Activated naive CD8-positive, alpha-beta T cell treated with anti-CD3 and anti-CD28 coated beads for 36 hours (primary cell): ENCODE measurements at regions not wholly inside any gene's neighbourhood (a gene's known extent, or its start where the extent isn't known, plus 50 kb on each side); places are given as distances from the start of the nearest gene placed in this dataset.

ENCODE experiments used
- DNase-seq: peaks from one replicate; pipeline ENCODE4 v3.0.0; 2021
- H3K27ac Mint-ChIP-seq: one replicate; pipeline ENCODE4 v1.8.0; 2022; ENCODE audit warnings: mild to moderate bottlenecking, moderate library complexity, mixed read lengths
- H3K27me3 Mint-ChIP-seq: one replicate; pipeline ENCODE4 v1.8.0; 2022; ENCODE audit warnings: mild to moderate bottlenecking, mixed read lengths
- H3K36me3 Mint-ChIP-seq: one replicate; pipeline ENCODE4 v1.8.0; 2021; ENCODE audit warnings: mild to moderate bottlenecking, mixed read lengths
- H3K4me1 Mint-ChIP-seq: one replicate; pipeline ENCODE4 v1.8.0; 2021; ENCODE audit warnings: mixed read lengths
- H3K4me3 Mint-ChIP-seq: one replicate; pipeline ENCODE4 v1.8.0; 2022; ENCODE audit warnings: mild to moderate bottlenecking, moderate library complexity, mixed read lengths
- H3K9me3 Mint-ChIP-seq: one replicate; pipeline ENCODE4 v1.8.0; 2022; ENCODE audit warnings: mixed read lengths

GRCh38 chr2:15766911-15767597 lies 173.3 kb upstream of the MYCN start:
- H3K4me1 Mint-ChIP-seq, result no peaks in the 10 kb centered on the region
- DNase-seq, result no peak
- no peaks in the 10 kb centered on the region for H3K36me3 Mint-ChIP-seq
- no peak overlapping the region for H3K4me3 Mint-ChIP-seq
- H3K27ac Mint-ChIP-seq, result no peak overlapping the region
- no peaks in the 10 kb centered on the region for H3K27me3 Mint-ChIP-seq
- no peaks in the 10 kb centered on the region for H3K9me3 Mint-ChIP-seq

DNA sequence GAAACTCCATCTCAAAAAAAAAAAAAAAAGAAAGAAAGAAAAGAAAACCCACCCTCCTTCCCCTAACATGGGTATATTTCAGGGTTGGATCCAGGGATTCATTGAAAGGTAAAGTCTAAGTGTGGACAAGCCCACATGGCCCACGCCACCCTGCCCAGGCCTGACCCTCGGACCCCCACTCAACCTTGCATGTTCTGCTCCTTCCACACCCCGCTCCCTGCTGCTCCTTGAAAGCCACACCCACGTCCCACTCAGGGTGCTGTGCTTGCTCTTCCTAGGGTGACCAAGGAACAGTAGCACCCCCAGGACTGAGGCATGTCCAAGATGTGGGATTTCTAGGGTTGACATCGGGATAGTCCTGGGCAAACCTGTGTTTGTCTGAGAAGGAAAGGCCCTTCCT lies 172.7 kb upstream of the MYCN start:
- no peaks in the 10 kb centered on the region for H3K27me3 Mint-ChIP-seq
- no peak for DNase-seq
- no peak overlapping the region for H3K4me3 Mint-ChIP-seq
- no peaks in the 10 kb centered on the region for H3K9me3 Mint-ChIP-seq
- no peaks in the 10 kb centered on the region for H3K4me1 Mint-ChIP-seq
- no peaks in the 10 kb centered on the region for H3K36me3 Mint-ChIP-seq
- H3K27ac Mint-ChIP-seq, result no peak overlapping the region

DNA sequence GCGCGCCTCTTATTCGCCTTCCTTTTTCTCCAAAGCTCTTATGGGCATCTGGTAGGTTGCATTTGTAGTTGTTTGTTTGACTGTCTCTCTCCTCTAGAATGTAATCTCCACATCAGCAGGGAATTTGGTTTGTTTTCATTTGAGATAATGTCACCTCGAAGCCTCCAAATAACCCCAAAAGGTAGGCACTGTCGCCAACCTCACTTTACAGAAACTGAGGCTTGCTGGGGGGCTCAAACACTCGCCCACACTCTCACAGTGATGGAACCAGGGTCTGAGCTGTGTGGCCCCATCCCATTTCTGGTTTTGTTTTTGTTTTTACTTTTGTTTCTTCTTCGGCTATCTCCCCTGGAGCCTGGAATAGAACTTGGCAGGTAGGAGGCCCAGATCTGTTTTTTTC lies 172.2 kb upstream of the MYCN start:
- Mint-ChIP-seq H3K27me3 (no peaks in the 10 kb centered on the region), H3K27ac (no peak overlapping the region), H3K4me1 (no peaks in the 10 kb centered on the region), H3K36me3 (no peaks in the 10 kb centered on the region), H3K4me3 (no peak overlapping the region), H3K9me3 (no peaks in the 10 kb centered on the region)
- no peak for DNase-seq

DNA sequence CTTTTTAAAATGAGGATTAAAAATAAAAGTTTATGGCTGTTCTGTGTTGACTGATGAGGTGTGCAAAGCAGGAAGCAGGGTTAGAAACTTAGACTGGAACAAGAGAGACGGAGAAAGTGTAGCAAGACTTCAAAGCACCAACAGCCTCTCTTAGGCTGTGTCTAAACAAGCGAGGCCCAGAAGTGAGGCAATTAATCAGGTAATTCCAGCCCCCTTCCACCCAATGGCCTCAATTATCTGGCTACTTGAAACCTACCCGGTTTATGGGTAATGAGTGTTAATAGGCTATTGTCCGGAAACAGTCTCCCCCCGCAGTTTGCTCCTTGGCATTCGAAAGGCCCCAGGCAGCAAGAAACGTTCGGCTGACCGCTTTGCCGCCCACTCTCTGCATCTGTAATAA lies 171.7 kb upstream of the MYCN start:
- Mint-ChIP-seq H3K4me1 (no peaks in the 10 kb centered on the region), H3K4me3 (no peak overlapping the region), H3K36me3 (no peaks in the 10 kb centered on the region), H3K27ac (no peak overlapping the region), H3K9me3 (no peaks in the 10 kb centered on the region), H3K27me3 (no peaks in the 10 kb centered on the region)
- no peak for DNase-seq

DNA sequence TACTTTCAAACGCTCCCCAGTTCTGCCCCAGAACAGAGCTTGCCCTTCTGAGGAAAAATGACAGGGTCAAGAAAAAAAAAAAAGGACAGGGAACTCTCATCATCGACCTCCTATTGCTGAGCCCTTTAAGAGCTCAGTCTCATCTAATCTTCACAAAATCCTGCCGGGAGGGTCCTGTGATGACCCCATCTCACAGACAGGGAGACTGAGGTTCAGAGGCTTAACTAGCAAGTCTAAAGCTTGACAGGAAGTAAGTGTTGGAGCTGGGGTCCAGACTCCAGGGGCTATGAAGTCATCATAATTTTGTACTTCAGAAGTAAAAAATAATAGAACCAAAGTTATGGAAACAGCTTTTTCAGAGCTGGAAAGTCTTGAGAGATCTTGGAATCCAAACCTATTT lies 171.1 kb upstream of the MYCN start:
- H3K36me3 Mint-ChIP-seq, result no peaks in the 10 kb centered on the region
- H3K4me3 Mint-ChIP-seq, result no peak overlapping the region
- no peaks in the 10 kb centered on the region for H3K27me3 Mint-ChIP-seq
- no peak for DNase-seq
- H3K4me1 Mint-ChIP-seq, result no peaks in the 10 kb centered on the region
- H3K9me3 Mint-ChIP-seq, result no peaks in the 10 kb centered on the region
- H3K27ac Mint-ChIP-seq, result no peak overlapping the region

DNA sequence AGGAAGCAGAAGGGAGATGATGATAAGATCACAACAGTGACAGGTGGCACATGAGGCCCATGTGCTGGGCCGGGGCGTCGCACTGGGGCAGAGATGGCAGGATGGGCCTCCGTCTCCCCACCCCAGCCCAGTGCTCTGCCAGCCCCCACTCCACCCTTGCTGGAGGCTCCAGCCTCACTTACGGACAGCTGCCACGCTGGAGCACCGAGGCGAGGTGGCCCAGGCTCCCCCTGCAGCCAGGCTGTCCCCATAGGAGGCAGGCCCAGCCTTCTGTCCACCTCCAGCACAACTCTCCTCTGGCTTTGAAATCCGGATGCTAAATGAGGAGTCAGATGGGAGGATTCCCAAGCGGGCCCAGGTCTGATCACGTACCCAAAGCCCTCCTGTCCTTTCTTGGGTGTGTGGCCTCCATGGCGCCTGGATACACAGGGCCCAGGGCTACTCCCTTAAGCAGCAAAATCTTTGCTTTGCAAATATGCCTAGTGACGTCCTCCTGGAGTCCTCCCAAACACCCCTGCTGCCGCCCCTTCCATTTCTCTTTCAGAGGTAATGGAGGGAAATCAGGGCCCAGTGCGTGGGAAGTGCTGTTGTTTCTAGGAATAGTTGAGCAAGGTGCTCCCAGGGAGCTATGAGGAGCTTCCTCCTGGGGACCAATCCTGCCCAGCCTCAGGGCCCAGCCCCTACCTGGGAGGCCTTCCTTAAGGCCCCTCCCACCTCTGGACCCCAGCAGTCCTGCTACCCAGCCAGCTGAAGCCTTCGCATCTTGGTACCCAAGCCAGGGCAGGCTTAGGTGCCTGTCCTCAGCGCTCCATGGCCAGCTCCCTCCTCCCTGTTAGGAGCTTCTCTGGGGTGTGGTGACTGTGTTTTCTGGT lies 170.4 kb upstream of the MYCN start:
- no peak for DNase-seq
- Mint-ChIP-seq H3K36me3 (no peaks in the 10 kb centered on the region), H3K27ac (no peak overlapping the region), H3K4me3 (no peak overlapping the region), H3K9me3 (no peaks in the 10 kb centered on the region), H3K27me3 (no peaks in the 10 kb centered on the region), H3K4me1 (no peaks in the 10 kb centered on the region)

DNA sequence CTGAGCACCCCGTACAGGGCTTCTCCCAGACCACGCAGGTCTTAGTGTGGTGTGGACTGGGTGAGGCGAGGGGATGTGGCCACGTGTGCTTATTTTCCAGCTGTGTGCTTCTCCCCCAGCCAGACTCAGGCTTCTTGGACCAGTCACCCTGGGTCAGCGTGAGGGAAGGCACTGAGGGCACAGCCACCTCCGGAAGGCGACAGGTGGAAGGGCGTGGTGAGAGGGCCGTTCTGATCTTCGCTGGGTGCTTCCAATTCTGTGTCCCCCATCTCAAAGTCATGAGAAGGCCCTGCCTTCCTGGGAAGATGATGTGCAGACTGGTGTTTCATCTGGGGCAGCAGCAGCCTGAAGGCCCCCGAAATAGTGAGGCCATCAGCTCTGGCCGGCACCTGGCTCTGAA lies 169.7 kb upstream of the MYCN start:
- Mint-ChIP-seq H3K27me3 (no peaks in the 10 kb centered on the region), H3K36me3 (no peaks in the 10 kb centered on the region), H3K4me3 (no peak overlapping the region), H3K27ac (no peak overlapping the region), H3K4me1 (no peaks in the 10 kb centered on the region), H3K9me3 (no peaks in the 10 kb centered on the region)
- DNase-seq, result no peak

- DNase-seq, result no peak
- Mint-ChIP-seq H3K4me3 (no peak overlapping the region), H3K9me3 (no peaks in the 10 kb centered on the region), H3K4me1 (no peaks in the 10 kb centered on the region), H3K27me3 (no peaks in the 10 kb centered on the region), H3K27ac (no peak overlapping the region), H3K36me3 (no peaks in the 10 kb centered on the region)
Measured at GRCh38 chr2:15771124-15771523, 169.2 kb upstream of the MYCN start.

DNA sequence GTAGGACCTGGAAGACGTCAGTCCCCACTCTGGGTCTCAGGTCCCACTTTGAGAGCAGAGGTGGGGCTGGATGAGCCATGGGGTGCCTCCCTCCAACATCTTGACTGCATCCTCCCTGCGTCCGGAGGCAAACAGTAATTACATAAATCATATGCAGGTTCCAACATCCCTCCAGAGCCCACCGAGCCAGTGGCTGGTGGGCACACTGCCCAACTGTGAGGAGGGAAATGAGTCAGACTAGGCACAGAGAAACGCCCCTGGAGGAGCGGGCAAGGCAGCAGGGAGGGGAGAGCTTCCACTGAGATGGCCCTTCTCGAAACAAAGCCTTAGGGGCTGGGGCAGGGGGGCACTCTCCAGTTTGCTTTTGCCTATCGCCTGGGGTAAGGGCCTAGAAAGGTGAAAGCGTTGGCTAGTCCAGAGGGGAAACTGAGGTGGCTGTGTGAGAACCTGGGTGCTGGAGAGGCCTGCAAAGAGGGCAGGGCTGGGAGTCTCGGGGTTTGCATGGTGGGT lies 168.2 kb upstream of the MYCN start:
- no peaks in the 10 kb centered on the region for H3K27me3 Mint-ChIP-seq
- no peaks in the 10 kb centered on the region for H3K36me3 Mint-ChIP-seq
- no peaks in the 10 kb centered on the region for H3K9me3 Mint-ChIP-seq
- no peak for DNase-seq
- H3K4me1 Mint-ChIP-seq, result no peaks in the 10 kb centered on the region
- H3K4me3 Mint-ChIP-seq, result no peak overlapping the region
- no peak overlapping the region for H3K27ac Mint-ChIP-seq

DNA sequence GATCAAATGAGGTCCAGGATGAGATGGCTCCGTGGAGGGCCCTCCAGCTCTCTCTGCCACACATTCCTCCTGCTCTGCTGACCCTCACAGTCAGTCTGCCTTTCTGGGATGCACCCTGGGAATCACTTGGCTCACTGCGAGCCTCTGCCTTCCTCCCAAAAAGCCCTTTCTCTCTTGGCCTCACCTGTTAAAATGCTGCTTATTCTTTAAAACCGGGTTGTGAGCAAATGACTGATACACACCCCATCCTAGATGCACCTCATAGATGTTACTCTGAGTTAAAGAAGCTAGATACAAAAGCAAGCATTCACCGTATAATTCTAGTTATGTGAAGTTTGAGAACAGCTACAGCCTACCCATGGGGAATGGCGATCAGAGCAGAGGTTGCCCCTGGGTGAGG lies 167.7 kb upstream of the MYCN start:
- Mint-ChIP-seq H3K9me3 (no peaks in the 10 kb centered on the region), H3K27ac (no peak overlapping the region), H3K27me3 (no peaks in the 10 kb centered on the region)

DNA sequence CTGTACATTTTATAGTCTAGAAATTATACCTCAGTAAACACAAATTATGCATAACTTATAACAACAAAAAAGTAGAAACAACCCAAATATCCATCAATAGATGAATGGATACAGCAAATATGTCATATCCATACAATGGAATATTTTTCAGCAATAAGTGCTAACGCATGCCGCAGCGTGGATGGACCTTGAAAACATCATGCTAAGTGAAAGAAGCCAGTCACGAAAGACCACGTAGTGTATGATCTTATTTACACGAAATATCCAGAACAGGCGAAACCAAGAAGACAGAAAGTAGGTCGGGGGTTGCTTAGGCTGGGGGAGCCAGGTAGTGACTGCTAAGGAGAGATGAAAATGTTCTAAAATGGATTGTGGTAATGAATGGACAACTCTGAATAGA lies 167.1 kb upstream of the MYCN start:
- Mint-ChIP-seq H3K9me3 (no peaks in the 10 kb centered on the region), H3K36me3 (no peaks in the 10 kb centered on the region), H3K4me3 (no peak overlapping the region), H3K27me3 (no peaks in the 10 kb centered on the region), H3K4me1 (no peaks in the 10 kb centered on the region), H3K27ac (no peak overlapping the region)
- no peak for DNase-seq

More for the DNA sequence above, 167.7 kb upstream of the MYCN start:
- Mint-ChIP-seq H3K4me3 (no peak overlapping the region), H3K36me3 (no peaks in the 10 kb centered on the region), H3K4me1 (no peaks in the 10 kb centered on the region)
- DNase-seq, result no peak

GRCh38 chr2:15773846-15774245 lies 166.5 kb upstream of the MYCN start:
- no peak for DNase-seq
- Mint-ChIP-seq H3K9me3 (no peaks in the 10 kb centered on the region), H3K27me3 (no peaks in the 10 kb centered on the region), H3K36me3 (no peaks in the 10 kb centered on the region), H3K27ac (no peak overlapping the region), H3K4me3 (no peak overlapping the region), H3K4me1 (no peaks in the 10 kb centered on the region)

DNA sequence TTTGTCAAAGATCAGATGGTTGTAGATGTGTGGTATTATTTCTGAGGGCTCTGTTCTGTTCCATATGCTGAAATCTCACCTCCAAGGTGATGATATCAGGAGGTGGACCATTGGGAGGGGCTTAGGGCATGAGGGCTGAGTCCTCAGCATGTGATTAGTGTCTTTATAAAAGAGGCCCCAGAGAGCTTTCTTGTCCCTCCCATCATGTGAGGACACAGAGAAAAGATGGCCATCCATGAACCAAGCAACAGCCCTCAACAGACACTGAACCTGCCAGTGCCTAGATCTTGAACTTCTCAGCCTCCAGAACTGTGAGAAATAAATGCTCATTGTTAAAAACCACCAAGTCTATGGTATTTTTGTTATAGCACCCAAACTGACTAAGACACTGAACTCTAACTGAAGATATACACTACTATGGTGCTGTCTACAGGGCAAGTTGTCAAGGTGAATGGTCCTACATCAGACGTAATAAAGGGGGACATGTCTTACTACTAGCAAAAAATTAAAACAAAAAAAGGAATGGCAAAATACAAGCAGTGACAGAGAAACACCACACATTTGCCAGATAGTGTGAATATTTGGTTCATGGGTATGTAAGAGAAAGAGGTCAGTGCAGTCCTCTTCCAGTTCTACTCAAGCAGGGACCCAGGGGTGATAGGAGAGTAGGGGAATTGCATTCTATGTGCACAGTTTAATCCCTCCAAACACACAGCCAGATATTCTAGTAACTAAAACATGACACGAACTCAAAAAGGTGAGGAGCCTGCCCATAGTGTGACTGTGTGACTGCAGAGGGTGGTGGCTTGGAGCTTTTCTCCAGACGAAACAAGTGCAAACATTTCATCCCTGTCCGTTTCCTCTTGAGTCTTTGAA lies 164.4 kb upstream of the MYCN start:
- Mint-ChIP-seq H3K27me3 (no peaks in the 10 kb centered on the region), H3K27ac (no peak overlapping the region), H3K36me3 (no peaks in the 10 kb centered on the region), H3K4me1 (no peaks in the 10 kb centered on the region), H3K9me3 (no peaks in the 10 kb centered on the region), H3K4me3 (no peak overlapping the region)
- no peak for DNase-seq

DNA sequence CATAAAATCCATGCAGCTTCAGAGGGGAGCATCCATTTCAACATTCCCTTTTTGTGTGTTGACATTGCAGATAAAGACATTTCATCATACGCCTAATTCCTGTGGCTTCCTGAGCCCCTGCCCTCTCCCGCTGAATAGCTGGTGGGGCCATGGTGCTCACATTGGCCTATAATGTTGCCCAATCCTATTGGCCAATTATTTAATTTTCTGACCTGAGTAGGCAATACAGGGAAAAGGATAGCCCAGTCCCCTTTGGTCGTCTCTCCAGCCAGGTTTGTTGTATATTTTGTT lies 163.8 kb upstream of the MYCN start:
- Mint-ChIP-seq H3K27me3 (no peaks in the 10 kb centered on the region), H3K4me3 (no peak overlapping the region), H3K27ac (no peak overlapping the region), H3K36me3 (no peaks in the 10 kb centered on the region), H3K9me3 (no peaks in the 10 kb centered on the region), H3K4me1 (no peaks in the 10 kb centered on the region)
- DNase-seq, result no peak

DNA sequence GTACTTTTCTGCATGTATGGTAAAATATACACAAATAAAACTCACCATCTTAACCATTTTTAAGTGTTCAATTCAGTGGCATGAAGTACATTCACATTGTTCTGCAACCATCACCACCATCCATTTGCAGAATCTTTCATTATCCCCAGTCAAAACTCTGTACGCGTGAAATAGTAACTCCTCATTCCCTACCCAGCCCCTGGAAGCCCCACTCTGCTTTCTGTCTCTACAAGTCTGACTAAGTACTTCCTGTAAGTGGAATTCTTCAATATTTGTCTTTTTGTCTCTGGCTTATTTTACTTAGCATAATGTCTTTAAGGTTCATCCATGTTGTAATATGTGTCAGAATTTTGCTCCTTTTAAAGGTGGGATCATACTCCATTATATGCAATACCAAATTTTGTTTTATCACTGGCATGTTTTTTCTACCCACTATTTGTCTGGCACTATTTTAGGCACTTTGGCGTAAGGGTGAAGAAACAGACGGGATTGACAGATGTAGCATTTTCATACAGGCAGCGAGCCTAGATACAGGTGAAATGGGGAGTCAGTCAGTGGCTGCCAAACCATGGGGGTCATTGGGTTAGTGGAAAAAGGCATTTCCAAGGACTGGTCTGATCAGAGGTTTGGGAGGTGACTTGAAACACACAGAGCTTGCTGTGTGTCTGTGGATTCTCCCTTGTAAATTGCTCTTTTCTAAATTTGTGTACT lies 163.2 kb upstream of the MYCN start:
- Mint-ChIP-seq H3K27me3 (no peaks in the 10 kb centered on the region), H3K27ac (no peak overlapping the region), H3K36me3 (no peaks in the 10 kb centered on the region), H3K9me3 (no peaks in the 10 kb centered on the region), H3K4me1 (no peaks in the 10 kb centered on the region), H3K4me3 (no peak overlapping the region)
- DNase-seq, result no peak
